T47D (cell line): ENCODE measurements at regions not wholly inside any gene's neighbourhood (a gene's known extent, or its start where the extent isn't known, plus 50 kb on each side); places are given as distances from the start of the nearest gene placed in this dataset.

Source experiments
- DNase-seq, 2 experiments: peaks; one replicate each; pipeline versions ENCODE4 v3.0.0 to v3.0.0-alpha.2; 2011 to 2012; ENCODE audit warnings: low read depth in 1 of 2, low spot score in 1 of 2
- JUND ChIP-seq: IDR thresholded peaks from 2 replicates; pipeline ENCODE4 v1.6.1; 2012; ENCODE audit warnings: low read depth
- in situ Hi-C: cut with HindIII; loops from 2 replicates; pipeline ENCODE4 v1.10.0; 2016; ENCODE audit warnings: low sequenced_read_pairs, low pct_unique_long_range_greater_than_20kb

DNA sequence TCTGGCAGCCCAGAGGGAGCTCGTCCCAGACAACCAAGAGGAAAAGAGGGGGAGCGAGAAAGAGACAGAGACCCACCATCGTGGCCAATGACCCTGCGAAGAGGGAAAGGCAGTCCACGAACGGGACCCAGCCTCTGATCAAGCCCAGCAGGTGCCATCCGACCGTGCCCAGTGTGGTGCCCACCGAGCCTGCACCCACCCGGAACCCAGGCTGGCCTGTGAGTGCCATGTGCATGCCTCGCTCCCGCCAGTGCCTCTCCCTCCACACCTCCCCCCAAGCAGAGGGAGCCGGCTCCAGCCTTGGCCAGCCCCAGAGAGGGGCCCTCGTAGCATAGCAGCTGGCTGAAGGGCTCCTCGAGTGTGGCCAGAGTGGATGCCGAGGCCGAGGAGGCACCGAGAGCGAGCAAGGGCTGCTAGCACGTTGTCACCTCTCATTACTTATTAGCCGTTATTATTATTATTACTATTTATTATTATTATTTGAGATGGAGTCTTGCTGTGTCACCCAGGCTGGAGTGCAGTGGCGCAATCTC lies 130.7 kb upstream of the CHRM3 start:
- no peak for DNase-seq
- no peak for TF ChIP-seq JUND
- in situ Hi-C loops: no loop called here

DNA sequence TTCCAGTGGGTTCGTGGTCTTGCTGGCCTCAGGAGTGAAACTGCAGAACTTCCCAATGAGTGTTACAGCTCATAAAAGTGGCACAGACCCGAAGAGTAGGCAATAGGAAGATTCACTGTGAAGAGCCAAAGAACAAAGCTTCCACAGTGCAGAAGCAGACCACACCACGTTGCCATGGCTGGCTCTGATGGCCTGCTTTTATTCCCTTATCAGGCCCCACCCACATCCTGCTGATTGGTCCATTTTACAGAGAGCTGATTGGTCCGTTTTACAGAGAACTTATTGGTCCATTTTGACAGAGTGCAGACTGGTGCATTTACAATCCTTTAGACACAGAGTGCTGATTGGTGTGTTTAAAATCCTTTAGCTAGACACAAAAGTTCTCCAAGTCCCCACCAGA lies 131.4 kb upstream of the CHRM3 start:
- in situ Hi-C loops: no loop called here
- DNase-seq: no peak
- no peak for TF ChIP-seq JUND

DNA sequence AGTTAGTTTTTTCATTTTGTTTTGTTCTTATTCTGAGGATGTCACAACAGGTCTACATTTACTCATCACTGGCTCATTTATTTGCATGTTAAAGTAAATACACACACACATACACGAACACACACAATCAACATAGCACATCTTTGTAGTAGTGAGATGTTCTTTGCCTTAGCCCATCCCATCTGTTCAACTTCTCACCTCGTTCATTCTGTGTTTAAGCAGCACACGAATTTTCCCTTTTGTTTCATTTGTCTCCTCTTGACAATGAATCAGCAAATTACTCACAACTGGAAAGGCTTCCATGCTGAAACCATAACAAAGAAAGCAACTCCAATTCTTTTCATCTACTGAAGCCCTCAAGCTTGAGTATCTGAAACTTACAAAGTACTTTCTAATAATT lies 133.3 kb upstream of the CHRM3 start:
- in situ Hi-C loops: no loop called here
- peak in 1 of 2 experiments; percentile 22 for DNase-seq

DNA sequence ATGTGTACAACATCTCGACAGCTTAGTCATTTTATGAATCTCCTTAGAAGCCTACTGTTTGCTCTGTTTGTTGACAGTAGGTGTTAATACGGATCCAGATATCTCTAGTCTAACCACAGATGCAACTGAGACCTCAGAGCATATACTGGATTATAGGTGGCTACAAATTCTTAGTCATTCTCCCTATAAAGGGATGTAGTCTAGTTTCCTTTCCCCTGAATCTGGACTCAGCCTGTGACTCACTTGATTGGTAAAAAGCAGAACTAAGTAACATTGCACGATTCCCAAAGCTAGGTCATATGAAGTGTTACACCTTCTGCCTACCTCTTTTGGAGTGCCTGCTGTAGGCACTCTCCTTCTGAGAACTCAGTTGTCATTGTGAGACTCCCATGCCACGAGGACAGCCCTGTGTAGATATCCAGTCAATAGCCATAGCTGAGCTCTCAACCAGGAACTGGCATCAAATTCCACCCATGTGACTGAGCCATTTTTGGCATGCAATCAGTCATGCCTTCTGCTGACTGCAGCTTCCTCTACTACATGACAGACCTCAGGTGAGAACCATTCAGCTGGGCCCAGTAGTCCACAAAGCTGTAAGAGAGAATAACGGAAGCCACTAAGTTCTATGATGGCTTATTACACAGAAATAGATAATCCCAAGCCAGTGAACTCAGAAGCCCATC lies 135.9 kb upstream of the CHRM3 start:
- peak in 1 of 2 experiments; percentile 58 for DNase-seq
- in situ Hi-C loops: no loop called here
- no peak for TF ChIP-seq JUND

More for the DNA sequence above, 133.3 kb upstream of the CHRM3 start:
- TF ChIP-seq JUND: no peak

DNA sequence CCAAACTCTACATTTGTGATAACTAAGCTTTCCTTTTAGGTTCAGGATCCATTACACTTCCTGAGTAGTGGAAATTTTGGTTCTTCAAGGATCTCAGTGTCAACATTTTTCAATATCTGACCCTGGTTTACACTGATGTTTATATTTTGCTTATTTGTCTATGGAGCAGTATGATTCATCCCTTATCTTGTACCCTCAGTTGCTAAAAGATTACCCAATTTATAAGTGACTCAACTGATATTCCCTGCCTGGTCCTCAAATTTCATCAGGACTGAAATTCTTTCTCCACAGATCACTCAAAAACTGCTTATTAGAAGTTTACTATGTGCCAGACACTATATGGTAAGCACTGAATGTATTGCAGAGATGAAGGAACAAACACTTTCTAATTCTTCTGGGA lies 139.1 kb upstream of the CHRM3 start:
- TF ChIP-seq JUND: no peak
- in situ Hi-C loops: no loop called here
- no peak for DNase-seq

DNA sequence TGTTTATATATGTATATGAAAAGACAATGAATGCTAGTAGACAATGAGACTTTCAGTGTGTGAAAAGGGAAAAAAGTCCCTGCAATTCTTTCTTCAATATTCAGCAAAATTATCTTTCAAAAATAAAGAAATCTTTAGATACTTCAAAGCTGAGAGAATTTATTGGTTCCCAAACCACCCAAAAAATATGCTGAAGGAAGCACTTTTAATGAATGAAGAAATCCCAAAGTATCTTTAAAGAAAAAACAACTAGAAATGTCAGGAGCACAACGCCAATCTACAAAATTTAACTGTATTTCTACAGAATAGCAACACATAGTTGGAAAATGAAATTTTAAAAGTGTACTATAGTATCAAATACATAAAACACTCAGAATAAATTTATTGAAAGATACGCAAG lies 142.3 kb upstream of the CHRM3 start:
- in situ Hi-C loops: no loop called here
- TF ChIP-seq JUND: no peak
- no peak for DNase-seq

DNA sequence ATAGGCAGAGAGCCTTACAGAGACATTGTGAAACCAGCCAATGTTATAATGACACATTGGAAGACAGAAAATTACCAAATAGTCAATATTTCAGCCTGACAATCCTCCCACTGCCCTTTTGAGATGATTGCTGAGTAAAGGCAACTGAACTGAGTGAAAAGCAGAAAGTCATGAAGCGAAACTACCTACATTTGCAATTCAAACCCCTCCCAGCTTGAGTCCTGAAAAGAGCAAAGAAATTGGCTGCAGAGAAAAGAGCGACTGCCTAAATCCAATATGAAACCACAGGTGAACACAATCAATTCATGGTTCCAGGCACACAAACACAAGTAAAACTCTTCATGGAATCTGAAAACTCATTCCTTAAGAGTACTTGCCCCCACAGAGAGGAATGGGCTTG lies 143.4 kb upstream of the CHRM3 start:
- in situ Hi-C loops: no loop called here
- no peak for DNase-seq
- TF ChIP-seq JUND: no peak

DNA sequence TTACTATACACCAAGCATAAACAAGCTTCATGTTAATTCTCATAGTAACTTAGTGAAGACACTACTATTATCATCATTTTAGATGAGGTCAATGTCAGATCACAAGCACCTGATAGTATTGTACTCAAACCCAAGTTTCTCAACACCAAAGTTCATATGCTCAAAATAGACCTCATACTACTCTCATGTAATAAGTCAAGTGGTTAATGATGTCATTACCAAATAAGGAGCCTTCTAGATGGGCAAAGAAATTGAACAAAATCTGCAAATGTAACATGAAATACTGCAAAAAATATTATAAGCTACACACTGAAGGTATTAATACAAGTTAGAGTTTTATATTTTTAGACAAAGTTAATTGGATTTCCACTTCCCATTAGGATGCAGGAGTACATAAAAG lies 144.0 kb upstream of the CHRM3 start:
- DNase-seq: no peak
- TF ChIP-seq JUND: no peak
- in situ Hi-C loops: no loop called here

DNA sequence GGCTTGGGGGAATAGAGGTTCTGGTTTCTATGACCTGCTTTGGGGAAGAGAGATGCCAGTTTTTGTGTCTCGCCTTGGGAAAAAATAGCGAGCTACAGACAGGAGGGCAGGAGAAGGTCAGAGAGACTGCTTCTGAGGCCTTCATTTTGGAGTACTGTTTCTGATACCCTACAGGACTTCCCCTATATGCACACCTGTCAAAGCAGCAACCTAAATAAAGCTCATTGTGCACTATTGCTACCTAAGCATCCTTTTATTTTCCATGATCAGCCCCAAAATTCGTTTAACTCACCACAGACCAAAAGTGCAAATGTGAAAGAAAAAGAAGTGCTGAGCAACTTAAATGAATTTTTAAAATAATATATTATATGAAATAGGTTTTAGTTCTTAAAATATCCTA lies 145.6 kb upstream of the CHRM3 start:
- no peak for TF ChIP-seq JUND
- DNase-seq: no peak
- in situ Hi-C loops: no loop called here

DNA sequence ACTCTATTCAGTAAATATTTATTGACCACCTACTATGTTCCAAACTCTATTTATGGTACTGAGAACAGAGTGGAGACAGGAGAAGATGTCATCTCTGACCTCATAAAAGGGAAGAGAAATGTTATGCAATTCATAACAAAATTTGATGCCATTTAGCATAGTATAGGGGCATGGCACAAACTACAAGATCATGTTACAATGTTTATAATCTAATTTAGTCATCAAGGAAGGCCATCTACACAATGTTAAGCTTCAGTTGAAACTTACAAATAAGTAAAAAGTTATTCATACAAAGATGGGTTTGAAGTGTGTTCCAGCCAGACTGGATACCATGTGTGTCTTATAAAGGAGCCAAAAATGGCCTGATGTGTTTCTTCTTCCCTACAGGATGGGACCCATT lies 146.8 kb upstream of the CHRM3 start:
- in situ Hi-C loops: no loop called here
- no peak for TF ChIP-seq JUND
- DNase-seq: no peak

DNA sequence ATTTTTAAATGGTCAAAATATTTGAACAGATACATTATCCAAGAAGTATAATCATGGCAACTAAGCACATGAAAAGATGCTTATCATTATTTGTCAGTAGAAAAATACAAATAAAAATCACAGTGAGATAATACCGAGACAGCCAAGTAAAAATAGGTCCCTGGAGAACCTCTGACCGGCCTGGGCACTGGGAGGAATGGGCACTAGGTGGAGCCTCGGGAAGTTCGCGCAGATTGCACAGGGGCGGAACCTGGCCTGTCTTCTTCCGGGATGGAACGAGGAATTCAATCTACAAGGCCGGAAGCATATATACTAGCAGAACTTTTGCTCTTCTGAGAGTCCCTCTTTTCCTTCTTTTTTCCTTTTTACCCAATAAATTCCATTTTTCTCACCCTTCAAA lies 148.5 kb upstream of the CHRM3 start:
- peak in 1 of 2 experiments; percentile 31 for DNase-seq
- in situ Hi-C loops: no loop called here

DNA sequence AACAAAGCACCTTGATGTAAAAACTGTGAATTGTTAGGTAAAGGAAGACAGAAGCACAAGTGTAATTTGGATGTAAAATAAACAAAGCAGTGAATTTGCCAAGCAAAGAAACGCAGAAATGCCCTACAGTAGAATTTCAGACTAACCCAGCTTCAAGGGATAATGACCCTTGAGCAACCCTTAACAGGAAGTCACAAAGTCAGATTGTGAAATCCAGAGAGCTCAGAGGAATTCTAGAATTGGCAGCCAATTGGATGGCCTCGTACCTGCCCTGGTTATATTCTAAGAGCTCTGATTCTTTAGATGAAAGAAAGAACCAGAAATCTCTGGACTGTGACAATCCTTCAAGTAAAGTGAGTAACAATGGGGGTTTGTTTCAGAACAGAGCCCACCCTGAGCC lies 152.7 kb upstream of the CHRM3 start:
- in situ Hi-C loops: no loop called here
- no peak for TF ChIP-seq JUND
- DNase-seq: peak in 1 of 2 experiments; percentile 16

More for the DNA sequence above, 148.5 kb upstream of the CHRM3 start:
- no peak for TF ChIP-seq JUND

DNA sequence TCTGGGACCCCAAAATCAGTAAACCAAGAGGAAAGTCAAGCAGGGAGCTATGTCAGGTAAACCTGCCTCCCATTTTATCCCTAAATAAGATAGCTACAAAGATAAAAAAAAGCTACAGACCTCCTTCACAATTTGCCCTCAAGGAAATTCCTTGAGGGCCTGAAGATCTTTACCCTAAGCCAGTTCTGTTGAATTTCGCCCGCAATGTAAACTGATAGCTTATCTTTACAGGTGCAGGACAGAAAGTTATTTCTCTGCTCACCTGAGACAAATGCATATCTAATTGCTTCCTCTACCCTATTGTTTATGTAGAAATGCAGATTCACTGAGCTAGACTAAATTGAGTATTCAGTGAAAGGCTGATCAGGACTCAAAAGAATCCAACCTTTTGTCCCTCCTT lies 153.4 kb upstream of the CHRM3 start:
- in situ Hi-C loops: no loop called here
- TF ChIP-seq JUND: no peak
- DNase-seq: no peak

DNA sequence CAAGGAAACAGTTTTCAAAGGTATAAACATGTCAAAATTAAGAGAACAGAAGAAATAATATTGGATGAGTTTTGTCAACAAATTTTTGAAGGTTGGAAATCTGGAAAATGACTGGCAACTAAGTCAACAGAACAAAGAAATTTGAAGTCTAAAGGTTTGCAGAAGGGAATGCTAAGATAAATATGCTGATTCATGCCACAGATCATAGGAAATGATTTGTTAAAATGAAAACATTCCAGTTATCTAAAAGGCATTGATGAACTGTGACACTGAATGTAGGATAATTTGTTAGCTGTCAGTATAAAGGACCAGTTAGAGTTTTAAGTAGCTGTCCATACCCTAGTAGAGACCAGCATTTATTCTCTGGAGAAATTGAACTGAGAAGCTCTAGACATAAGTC lies 157.9 kb upstream of the CHRM3 start:
- no peak for TF ChIP-seq JUND
- in situ Hi-C loops: no loop called here
- no peak for DNase-seq

DNA sequence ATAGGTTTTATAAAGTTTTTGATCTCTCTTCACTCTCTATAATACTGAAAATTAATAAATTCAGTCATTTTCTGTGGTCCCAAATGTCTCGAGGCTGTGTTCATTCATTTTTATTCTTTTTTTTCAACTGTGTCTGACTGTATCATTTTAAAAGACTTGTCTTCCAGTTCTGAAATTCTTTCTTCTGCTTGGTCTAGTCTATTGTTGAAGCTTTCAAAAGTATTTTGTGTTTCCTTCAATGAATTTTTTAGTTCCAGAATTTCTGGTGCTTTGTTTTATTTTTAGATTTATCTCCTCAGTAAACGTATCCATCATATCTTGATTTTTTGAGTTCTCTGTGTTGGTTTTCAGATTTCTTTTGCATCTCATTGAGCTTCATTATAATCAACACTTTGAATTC lies 161.0 kb upstream of the CHRM3 start:
- in situ Hi-C loops: no loop called here
- no peak for DNase-seq
- TF ChIP-seq JUND: no peak
